ENCODE measurements at regions not wholly inside any gene's neighbourhood (a gene's known extent, or its start where the extent isn't known, plus 50 kb on each side); places are given as distances from the start of the nearest gene placed in this dataset.
"Not testable (repeated sequence)": the region's sequence is repeated elsewhere in the genome, so short reads cannot be mapped to it uniquely, and the experiment has no call there.

DNA sequence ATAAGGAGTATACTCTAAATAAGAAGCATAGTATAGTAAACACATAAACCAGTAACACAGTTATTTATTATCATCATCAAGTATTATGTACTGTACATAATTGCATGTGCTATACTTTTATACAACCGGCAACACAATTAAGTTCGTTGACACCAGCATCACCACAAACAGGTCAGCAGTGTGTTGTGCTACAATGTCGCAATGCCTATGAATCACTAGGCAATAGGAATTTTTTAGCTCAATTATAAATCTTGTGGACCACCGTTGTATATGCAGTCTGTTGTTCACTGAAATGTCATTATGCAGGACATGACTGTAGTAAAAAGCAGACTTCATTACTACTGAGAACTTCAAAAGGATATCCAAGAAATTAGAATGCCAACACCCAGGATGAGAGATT is 177.0 kb downstream of the PDCD6IP start:
- Histone ChIP-seq H3K4me1 (no peaks in the 10 kb centered on the region), H3K9me3 (peaks cover 0 to 10% (median 4%) of the 10 kb centered on the region in 8 donors), H3K36me3 (no peaks in the 10 kb centered on the region), H3K27me3 (replicated peaks in 1 of 7) (peaks cover 0 to 2% (median 0%) of the 10 kb centered on the region in 7 donors), H3K27ac (no peak overlapping the region), H3K4me3 (no peak overlapping the region)
- no peak for TF ChIP-seq POLR2AphosphoS5 (IDR thresholded peaks at IDR 0.05)
- TF ChIP-seq, protein P1, sequence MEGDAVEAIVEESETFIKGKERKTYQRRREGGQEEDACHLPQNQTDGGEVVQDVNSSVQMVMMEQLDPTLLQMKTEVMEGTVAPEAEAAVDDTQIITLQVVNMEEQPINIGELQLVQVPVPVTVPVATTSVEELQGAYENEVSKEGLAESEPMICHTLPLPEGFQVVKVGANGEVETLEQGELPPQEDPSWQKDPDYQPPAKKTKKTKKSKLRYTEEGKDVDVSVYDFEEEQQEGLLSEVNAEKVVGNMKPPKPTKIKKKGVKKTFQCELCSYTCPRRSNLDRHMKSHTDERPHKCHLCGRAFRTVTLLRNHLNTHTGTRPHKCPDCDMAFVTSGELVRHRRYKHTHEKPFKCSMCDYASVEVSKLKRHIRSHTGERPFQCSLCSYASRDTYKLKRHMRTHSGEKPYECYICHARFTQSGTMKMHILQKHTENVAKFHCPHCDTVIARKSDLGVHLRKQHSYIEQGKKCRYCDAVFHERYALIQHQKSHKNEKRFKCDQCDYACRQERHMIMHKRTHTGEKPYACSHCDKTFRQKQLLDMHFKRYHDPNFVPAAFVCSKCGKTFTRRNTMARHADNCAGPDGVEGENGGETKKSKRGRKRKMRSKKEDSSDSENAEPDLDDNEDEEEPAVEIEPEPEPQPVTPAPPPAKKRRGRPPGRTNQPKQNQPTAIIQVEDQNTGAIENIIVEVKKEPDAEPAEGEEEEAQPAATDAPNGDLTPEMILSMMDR (IDR thresholded peaks at IDR 0.05 in 8 of 11, conservative IDR thresholded peaks at IDR 0.05 in 3 of 11) = no peak
- no peak for TF ChIP-seq POLR2A (IDR thresholded peaks at IDR 0.05)
- 91 to 97% (median 93%) methylated on average over 4 of the region's 4 CpGs for WGBS, 5 donors
- intact Hi-C loops (cut with DNase I; ENCODE audit: low total_unique reads) = no loop called here
- no peak for DNase-seq

DNA sequence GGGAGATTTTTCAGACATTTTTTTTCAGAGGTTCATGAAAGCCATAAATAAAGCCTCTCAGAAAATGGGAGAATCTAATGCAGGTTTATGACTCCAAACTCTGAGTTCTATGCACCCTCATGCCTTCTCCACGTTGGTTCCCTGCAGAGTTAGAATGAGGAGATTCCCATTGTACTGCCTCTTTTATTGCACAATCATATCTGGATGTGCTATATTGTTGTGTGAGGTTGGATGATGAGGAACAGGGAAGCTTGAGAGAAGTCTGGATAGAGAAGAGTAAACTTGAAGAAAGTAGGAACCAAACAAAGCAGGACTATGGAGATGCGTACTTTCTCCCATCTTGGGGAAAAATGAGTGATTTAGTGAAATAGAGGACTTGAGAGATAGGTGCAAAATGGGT is 178.8 kb downstream of the PDCD6IP start:
- Histone ChIP-seq H3K27ac (no peak overlapping the region), H3K27me3 (replicated peaks in 1 of 7) (no peaks in the 10 kb centered on the region), H3K4me3 (no peak overlapping the region), H3K9me3 (no peaks in the 10 kb centered on the region), H3K36me3 (no peaks in the 10 kb centered on the region), H3K4me1 (no peaks in the 10 kb centered on the region)
- no peak for DNase-seq
- 64 to 79% (median 74%) methylated on average over 2 of the region's 2 CpGs for WGBS, 5 donors
- TF ChIP-seq POLR2A (IDR thresholded peaks at IDR 0.05) (no peak), POLR2AphosphoS5 (IDR thresholded peaks at IDR 0.05) (no peak)
- TF ChIP-seq, protein P1 (IDR thresholded peaks at IDR 0.05 in 8 of 11, conservative IDR thresholded peaks at IDR 0.05 in 3 of 11) = no peak
- intact Hi-C loops (cut with DNase I; ENCODE audit: low total_unique reads) = no loop called here

DNA sequence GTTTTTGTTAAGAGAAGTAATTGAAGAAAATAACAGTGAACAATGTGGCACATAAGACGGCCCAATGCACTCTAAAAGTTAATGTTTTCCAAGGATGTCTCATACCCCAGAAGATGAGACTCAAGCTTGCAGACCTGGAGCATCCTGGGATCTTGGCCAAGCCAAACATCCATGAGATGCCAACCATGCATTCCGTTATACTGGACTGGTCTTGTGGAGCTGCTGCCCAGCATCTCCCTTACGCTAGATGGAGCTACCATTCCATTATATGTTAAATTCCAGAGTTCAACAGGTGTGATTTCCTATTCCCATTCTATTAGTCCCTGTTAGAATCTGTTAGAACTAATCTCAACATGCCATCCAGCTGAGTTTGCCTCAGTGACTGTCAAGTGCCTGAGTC is 181.8 kb downstream of the PDCD6IP start:
- intact Hi-C loops (cut with DNase I; ENCODE audit: low total_unique reads) = no loop called here
- H3K27me3 ChIP-seq (replicated peaks in 1 of 7) = no peaks in the 10 kb centered on the region
- DNase-seq = no peak
- TF ChIP-seq POLR2AphosphoS5 (IDR thresholded peaks at IDR 0.05) (no peak), POLR2A (IDR thresholded peaks at IDR 0.05) (no peak)
- TF ChIP-seq, protein P1 (IDR thresholded peaks at IDR 0.05 in 8 of 11, conservative IDR thresholded peaks at IDR 0.05 in 3 of 11) = peak in 1 of 11 experiments; percentile 16
- WGBS, 5 donors = 38 to 68% (median 63%) methylated on average over 3 of the region's 3 CpGs
- H3K4me3 ChIP-seq = no peak overlapping the region
- peaks cover 0 to 5% (median 0%) of the 10 kb centered on the region in 8 donors for H3K9me3 ChIP-seq
- no peak overlapping the region for H3K27ac ChIP-seq
- no peaks in the 10 kb centered on the region for H3K4me1 ChIP-seq
- H3K36me3 ChIP-seq = no peaks in the 10 kb centered on the region

DNA sequence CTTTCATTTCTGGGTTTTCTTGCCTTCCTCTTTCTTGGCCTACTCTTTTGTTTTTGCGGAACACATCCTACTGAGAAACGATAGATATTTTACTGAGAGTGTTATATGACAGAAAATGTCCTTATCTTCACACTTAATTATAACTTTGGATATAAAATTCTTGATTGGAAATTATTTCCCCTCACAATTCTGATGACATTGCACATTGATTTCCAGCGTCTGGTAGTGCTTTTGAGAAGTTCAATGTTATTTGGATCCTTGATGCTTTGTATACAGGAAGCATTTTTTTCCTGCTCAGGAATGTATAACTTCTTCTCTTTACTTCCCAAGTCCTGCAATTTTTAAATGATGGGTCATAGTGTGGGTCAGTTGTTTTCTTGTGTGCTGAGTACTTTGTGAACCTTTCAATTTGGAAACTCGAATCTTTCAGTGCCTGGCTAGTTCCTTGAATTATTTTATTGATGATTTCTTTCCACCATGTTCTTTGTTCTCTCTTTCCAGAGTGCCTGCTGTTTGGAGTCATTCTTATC is 183.9 kb downstream of the PDCD6IP start:
- no peak overlapping the region for H3K4me3 ChIP-seq
- H3K4me1 ChIP-seq = no peaks in the 10 kb centered on the region
- peaks cover 0 to 5% (median 0%) of the 10 kb centered on the region in 8 donors for H3K9me3 ChIP-seq
- H3K36me3 ChIP-seq = no peaks in the 10 kb centered on the region
- intact Hi-C loops (cut with DNase I; ENCODE audit: low total_unique reads) = no loop called here
- TF ChIP-seq POLR2AphosphoS5 (IDR thresholded peaks at IDR 0.05) (no peak), POLR2A (IDR thresholded peaks at IDR 0.05) (no peak)
- TF ChIP-seq, protein P1 (IDR thresholded peaks at IDR 0.05 in 8 of 11, conservative IDR thresholded peaks at IDR 0.05 in 3 of 11) = no peak
- H3K27me3 ChIP-seq (replicated peaks in 1 of 7) = no peaks in the 10 kb centered on the region
- 71 to 88% (median 81%) methylated on average over 4 of the region's 4 CpGs for WGBS, 5 donors
- no peak overlapping the region for H3K27ac ChIP-seq
- DNase-seq = no peak

DNA sequence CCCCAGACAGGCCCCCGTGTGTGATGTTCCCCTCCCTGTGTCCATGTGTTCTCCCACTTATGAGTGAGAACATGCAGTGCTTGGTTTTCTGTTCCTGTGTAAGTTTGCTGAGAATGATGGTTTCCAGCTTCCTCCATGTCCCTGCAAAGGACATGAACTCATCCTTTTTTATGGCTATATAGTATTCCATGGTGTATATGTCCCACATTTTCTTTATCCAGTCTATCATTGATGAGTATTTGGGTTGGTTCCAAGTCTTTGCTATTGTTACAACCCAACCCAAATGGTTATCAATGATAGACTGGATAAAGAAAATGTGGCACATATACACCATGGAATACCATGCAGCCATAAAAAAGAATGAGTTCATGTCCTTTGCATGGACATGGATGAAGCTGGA is 184.5 kb downstream of the PDCD6IP start:
- intact Hi-C loops (cut with DNase I; ENCODE audit: low total_unique reads) = not testable (repeated sequence)
- WGBS, 5 donors = 80 to 100% (median 92%) methylated on average over 1 of the region's 1 CpG

More for the DNA sequence above, 184.5 kb downstream of the PDCD6IP start:
- H3K27ac ChIP-seq; H3K9me3 ChIP-seq; H3K27me3 ChIP-seq (replicated peaks in 1 of 7); H3K4me1 ChIP-seq; DNase-seq; H3K36me3 ChIP-seq; H3K4me3 ChIP-seq: not testable (repeated sequence)

Data from spleen (tissue), 11 donors.